SU-DHL-6 (cell line): ENCODE measurements at regions not wholly inside any gene's neighbourhood (a gene's known extent, or its start where the extent isn't known, plus 50 kb on each side); places are given as distances from the start of the nearest gene placed in this dataset.

ENCODE experiments used
- CTCF ChIP-seq: fragments of 200-600 bp; sonication (generic); IDR thresholded peaks from one replicate; pipeline ENCODE4 v1.5.1; 2017; ENCODE audit warnings: antibody characterized with exemption, mild to moderate bottlenecking, low read length, moderate library complexity; ENCODE audit not compliant: insufficient read depth, poor library complexity, severe bottlenecking
- EZH2phosphoT487 ChIP-seq: fragments of 200-600 bp; sonication (generic), shearing (Covaris generic); conservative IDR thresholded peaks from 2 replicates; pipeline ENCODE4 v1.6.1; 2018; ENCODE audit warnings: mild to moderate bottlenecking, antibody characterized with exemption, low read length, moderate library complexity, mixed read lengths

GRCh38 chr2:239684271-239684810 lies 283.5 kb upstream of the HDAC4 start:
- TF ChIP-seq CTCF (no peak), EZH2phosphoT487 (no peak)
